ENCODE measurements at regions not wholly inside any gene's neighbourhood (a gene's known extent, or its start where the extent isn't known, plus 50 kb on each side); places are given as distances from the start of the nearest gene placed in this dataset.
A peak's percentile ranks its signal among the peaks of the same experiment; 100 is the strongest.

DNA sequence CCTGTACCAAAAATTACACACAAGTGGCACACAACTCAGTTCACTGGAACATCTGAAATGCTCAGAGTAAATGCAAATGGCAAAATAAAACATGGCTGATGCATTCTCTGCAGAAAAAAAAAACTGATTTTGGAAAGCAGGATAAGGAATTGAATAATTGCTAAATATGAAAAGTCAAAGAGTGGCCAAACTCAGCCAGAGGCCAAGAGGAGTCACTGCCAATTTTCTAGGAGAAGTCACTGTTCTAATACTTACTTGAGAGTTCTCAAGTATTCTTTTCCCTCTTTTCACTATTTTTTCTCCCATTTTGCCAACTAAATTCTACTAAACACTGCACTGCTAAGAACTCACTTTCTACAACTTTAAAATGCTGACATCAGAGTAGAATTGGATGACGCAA, 1018.6 kb downstream of the TUSC7 start:
- TF ChIP-seq, protein P1, sequence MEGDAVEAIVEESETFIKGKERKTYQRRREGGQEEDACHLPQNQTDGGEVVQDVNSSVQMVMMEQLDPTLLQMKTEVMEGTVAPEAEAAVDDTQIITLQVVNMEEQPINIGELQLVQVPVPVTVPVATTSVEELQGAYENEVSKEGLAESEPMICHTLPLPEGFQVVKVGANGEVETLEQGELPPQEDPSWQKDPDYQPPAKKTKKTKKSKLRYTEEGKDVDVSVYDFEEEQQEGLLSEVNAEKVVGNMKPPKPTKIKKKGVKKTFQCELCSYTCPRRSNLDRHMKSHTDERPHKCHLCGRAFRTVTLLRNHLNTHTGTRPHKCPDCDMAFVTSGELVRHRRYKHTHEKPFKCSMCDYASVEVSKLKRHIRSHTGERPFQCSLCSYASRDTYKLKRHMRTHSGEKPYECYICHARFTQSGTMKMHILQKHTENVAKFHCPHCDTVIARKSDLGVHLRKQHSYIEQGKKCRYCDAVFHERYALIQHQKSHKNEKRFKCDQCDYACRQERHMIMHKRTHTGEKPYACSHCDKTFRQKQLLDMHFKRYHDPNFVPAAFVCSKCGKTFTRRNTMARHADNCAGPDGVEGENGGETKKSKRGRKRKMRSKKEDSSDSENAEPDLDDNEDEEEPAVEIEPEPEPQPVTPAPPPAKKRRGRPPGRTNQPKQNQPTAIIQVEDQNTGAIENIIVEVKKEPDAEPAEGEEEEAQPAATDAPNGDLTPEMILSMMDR (IDR thresholded peaks at IDR 0.05; ENCODE audit: low read depth, low read length), result no peak
- H3K27ac ChIP-seq (ENCODE audit: low read depth, low read length), result no peak overlapping the region
- ChIA-PET POLR2A (no interaction called here), CTCF (interaction anchor here (0.6 kb wide), 1 partner anchor 1944 kb away, joined by 6 read pairs; no protein-coding TSS in a partner anchor)
- no peaks in the 10 kb centered on the region for H3K9me3 ChIP-seq (ENCODE audit: control insufficient read depth, insufficient read depth, low read length)
- H3K4me3 ChIP-seq (ENCODE audit: low read depth, low read length), result no peak overlapping the region
- DNase-seq (ENCODE audit: low read depth, low spot score), result no peak
- H3K27me3 ChIP-seq (ENCODE audit: control insufficient read depth, insufficient read depth, low read length), result no peaks in the 10 kb centered on the region

DNA sequence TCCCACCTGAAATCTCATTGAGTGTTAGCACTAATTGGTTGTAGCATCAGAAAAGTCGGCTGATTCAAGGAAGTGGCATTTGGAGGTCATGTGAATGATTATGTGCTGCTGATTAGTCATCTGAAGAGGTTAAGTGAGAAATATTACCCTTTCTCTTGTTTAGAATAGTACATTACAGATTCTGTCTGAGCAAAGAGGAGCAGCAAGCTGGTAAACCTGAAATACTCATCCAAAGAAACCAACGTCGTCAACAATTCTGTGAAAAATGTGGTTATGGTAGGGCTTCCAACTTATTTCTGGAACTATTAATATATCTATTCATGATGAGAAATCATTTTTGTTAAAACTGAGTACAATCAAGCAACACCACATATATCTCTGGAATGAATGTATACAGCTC, 1024.9 kb downstream of the TUSC7 start:
- H3K27ac ChIP-seq (ENCODE audit: low read depth, low read length), result no peak overlapping the region
- no peaks in the 10 kb centered on the region for H3K9me3 ChIP-seq (ENCODE audit: control insufficient read depth, insufficient read depth, low read length)
- POLR2A ChIA-PET, result interaction anchor here (0.6 to 1.0 kb wide), 3 partner anchors 52 to 396 kb away, joined by 3 to 5 read pairs (median 3); no protein-coding TSS in a partner anchor
- H3K27me3 ChIP-seq (ENCODE audit: control insufficient read depth, insufficient read depth, low read length), result no peaks in the 10 kb centered on the region
- CTCF ChIA-PET, result interaction anchor here (1.5 kb wide), 1 partner anchor 16 kb away, joined by 3 read pairs; no protein-coding TSS in a partner anchor
- DNase-seq (ENCODE audit: low read depth, low spot score), result peak; percentile 41
- H3K4me3 ChIP-seq (ENCODE audit: low read depth, low read length), result no peak overlapping the region
- TF ChIP-seq, protein P1 (IDR thresholded peaks at IDR 0.05; ENCODE audit: low read depth, low read length), result no peak

DNA sequence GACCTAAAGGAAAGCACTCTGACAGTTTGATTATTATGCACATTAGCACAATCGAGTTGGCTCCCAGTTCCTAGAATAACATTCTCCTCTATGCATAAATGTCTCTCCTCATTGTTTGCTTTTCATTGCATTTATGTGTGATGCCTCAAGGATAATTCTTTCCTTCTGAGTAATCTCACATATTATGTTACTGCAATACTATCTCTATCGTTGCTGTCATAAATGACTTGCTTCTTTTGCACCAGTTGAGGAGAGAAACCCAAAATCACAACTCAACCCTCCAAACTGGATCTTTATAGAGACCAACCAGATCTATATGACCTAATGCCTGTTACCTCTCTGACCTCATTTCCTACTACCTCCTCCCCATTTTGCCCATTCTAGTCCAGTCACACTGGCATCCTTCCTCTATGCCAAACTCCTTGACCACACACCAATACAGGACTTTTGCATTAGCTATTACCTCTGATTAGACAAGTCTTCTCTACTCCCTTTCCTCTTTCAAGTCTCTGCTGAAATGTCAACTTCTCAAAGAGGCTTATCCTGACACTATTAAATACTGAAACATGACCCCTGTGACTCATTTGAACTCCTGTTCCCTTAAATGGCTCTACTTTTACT, 1026.0 kb downstream of the TUSC7 start:
- no peaks in the 10 kb centered on the region for H3K27me3 ChIP-seq (ENCODE audit: control insufficient read depth, insufficient read depth, low read length)
- peak overlapping the region; percentile 71 for H3K27ac ChIP-seq (ENCODE audit: low read depth, low read length)
- ChIA-PET POLR2A (no interaction called here), CTCF (no interaction called here)
- TF ChIP-seq, protein P1 (IDR thresholded peaks at IDR 0.05; ENCODE audit: low read depth, low read length), result no peak
- DNase-seq (ENCODE audit: low read depth, low spot score), result peak; percentile 61
- no peak overlapping the region for H3K4me3 ChIP-seq (ENCODE audit: low read depth, low read length)
- H3K9me3 ChIP-seq (ENCODE audit: control insufficient read depth, insufficient read depth, low read length), result no peaks in the 10 kb centered on the region

DNA sequence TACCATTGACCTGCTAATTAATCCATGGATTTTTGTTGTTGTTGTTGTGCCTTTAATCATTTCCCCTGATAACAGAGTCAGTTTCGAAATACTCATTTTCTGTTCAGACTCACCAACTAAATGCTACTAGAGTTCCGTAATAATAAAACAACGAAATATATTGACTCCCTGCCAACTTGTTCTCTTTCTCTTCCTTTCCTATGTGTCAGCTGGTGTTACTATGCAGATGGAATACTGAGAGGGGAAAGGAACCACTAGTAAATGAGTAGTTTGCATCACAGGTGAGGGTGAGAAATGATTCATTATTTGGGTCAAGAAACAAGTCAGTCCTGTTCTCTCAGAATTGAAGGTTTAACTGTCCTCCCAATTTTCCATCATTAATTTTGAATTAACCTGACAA, 1027.3 kb downstream of the TUSC7 start:
- TF ChIP-seq, protein P1 (IDR thresholded peaks at IDR 0.05; ENCODE audit: low read depth, low read length), result no peak
- Histone ChIP-seq H3K27ac (ENCODE audit: low read depth, low read length) (no peak overlapping the region), H3K27me3 (ENCODE audit: control insufficient read depth, insufficient read depth, low read length) (no peaks in the 10 kb centered on the region), H3K9me3 (ENCODE audit: control insufficient read depth, insufficient read depth, low read length) (no peaks in the 10 kb centered on the region), H3K4me3 (ENCODE audit: low read depth, low read length) (no peak overlapping the region)
- CTCF ChIA-PET, result no interaction called here
- DNase-seq (ENCODE audit: low read depth, low spot score), result no peak
- POLR2A ChIA-PET, result no interaction called here

DNA sequence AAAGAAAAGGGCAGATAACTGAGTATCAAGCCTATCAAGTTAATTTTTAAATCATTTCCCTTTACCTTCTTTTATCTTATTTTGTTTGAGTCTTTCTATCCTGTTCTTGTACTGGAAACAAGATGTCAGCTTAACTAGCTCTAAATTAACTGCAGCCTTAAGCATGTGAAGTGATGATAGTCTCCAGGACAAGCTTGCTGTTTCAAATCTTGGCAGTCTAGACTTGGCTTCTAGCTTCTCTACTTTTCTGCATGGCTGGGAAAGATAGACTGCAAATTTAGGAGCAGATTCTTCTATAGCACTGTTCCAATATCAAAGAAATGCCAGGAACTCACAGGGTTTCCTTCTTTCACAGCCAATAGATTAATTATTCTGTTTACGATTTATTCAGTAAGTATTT, 1034.4 kb downstream of the TUSC7 start:
- H3K27me3 ChIP-seq (ENCODE audit: control insufficient read depth, insufficient read depth, low read length), result no peaks in the 10 kb centered on the region
- no peak overlapping the region for H3K4me3 ChIP-seq (ENCODE audit: low read depth, low read length)
- no peaks in the 10 kb centered on the region for H3K9me3 ChIP-seq (ENCODE audit: control insufficient read depth, insufficient read depth, low read length)
- TF ChIP-seq, protein P1 (IDR thresholded peaks at IDR 0.05; ENCODE audit: low read depth, low read length), result no peak
- no peak for DNase-seq (ENCODE audit: low read depth, low spot score)
- POLR2A ChIA-PET, result no interaction called here
- CTCF ChIA-PET, result no interaction called here
- no peak overlapping the region for H3K27ac ChIP-seq (ENCODE audit: low read depth, low read length)
